ENCODE measurements at regions not wholly inside any gene's neighbourhood (a gene's known extent, or its start where the extent isn't known, plus 50 kb on each side); places are given as distances from the start of the nearest gene placed in this dataset.

- TF ChIP-seq ARID3A (IDR thresholded peaks at IDR 0.05; ENCODE audit: borderline replicate concordance, low read depth, low read length) = no peak
These were observed 101.0 kb downstream of the MOBP start (continued) for GRCh38 chr3:39568508-39568907.

- ChIA-PET CTCF (ENCODE audit: low intra/inter-chr PET ratio) (no interaction called here), POLR2A (interaction anchor here (1.1 kb wide), 1 partner anchor 19 kb away, joined by 3 read pairs; no protein-coding TSS in a partner anchor)
- ATAC-seq (no peak), FAIRE-seq (no peak), DNase-seq (ENCODE audit: extremely low read depth in 1 of 4, low spot score in 3 of 4) (no peak)
- Histone ChIP-seq H4K20me1 (replicated peaks; ENCODE audit: control insufficient read depth, insufficient read depth, low read length) (no peaks in the 10 kb centered on the region), H3K4me3 (no peak overlapping the region), H3K9me1 (ENCODE audit: control insufficient read depth, insufficient read depth, low read length) (no peaks in the 10 kb centered on the region), H3K36me3 (ENCODE audit: control insufficient read depth, insufficient read depth, low read length) (no peaks in the 10 kb centered on the region), H3K9me3 (replicated peaks; ENCODE audit: control insufficient read depth, insufficient read depth, low read depth, low read length) (no peaks in the 10 kb centered on the region), H3K27me3 (ENCODE audit: control insufficient read depth in 2 of 2, insufficient read depth in 2 of 2, low read length in 2 of 2) (peaks cover 0 to 11% of the 10 kb centered on the region in 2 experiments; a peak in 1 of 5 replicates), H3K27ac (ENCODE audit: extremely low read depth, low read depth, low read length) (no peak overlapping the region), H2AFZ (ENCODE audit: low read depth, low read length) (no peak overlapping the region), H3K4me2 (ENCODE audit: insufficient read depth, low read length) (no peak overlapping the region), H3K79me2 (ENCODE audit: control insufficient read depth, insufficient read depth, low read length) (no peaks in the 10 kb centered on the region), H3K9ac (ENCODE audit: insufficient read depth in 1 of 2, low read depth in 2 of 2, low read length in 2 of 2) (no peak overlapping the region), H3K4me1 (replicated peaks in 1 of 2; ENCODE audit: control insufficient read depth in 2 of 2, insufficient read depth in 2 of 2, low read length in 2 of 2) (no peaks in the 10 kb centered on the region)
- WGBS (ENCODE audit: insufficient coverage, low coverage, missing lambda C conversion rate) = 0% methylated on average over 2 of the region's 2 CpGs
- TF ChIP-seq NBN (IDR thresholded peaks at IDR 0.05; ENCODE audit: low read depth) (no peak), ZBTB43 (CRISPR knock-in tag; IDR thresholded peaks at IDR 0.05) (no peak), BCL6 (CRISPR knock-in tag; IDR thresholded peaks at IDR 0.05) (no peak)
- in situ Hi-C loops (cut with MboI) = no loop called here
- BruUV-seq (replicated peaks) = no TSS peak
- intact Hi-C loops (cut with micrococcal nuclease) = no loop called here
These were observed 101.6 kb downstream of the MOBP start for GRCh38 chr3:39569095-39569494.

Measured in K562 (cell line).